GM23248 (cell line): ENCODE measurements at regions not wholly inside any gene's neighbourhood (a gene's known extent, or its start where the extent isn't known, plus 50 kb on each side); places are given as distances from the start of the nearest gene placed in this dataset.

Experiments used
- DNase-seq: peaks from one replicate; pipeline ENCODE4 v3.0.0-alpha.2; 2015
- H2AFZ ChIP-seq: fragments of 200-600 bp; sonication (generic); 2 replicates; pipeline ENCODE4 v1.6.1; 2016; ENCODE audit warnings: antibody characterized with exemption
- H3F3A ChIP-seq: fragments of 200-600 bp; sonication (generic); 2 replicates; pipeline ENCODE4 v1.6.1; 2016; ENCODE audit warnings: mild to moderate bottlenecking, antibody characterized with exemption, mixed run types; ENCODE audit not compliant: insufficient read depth
- H3K27ac ChIP-seq: fragments of 200-600 bp; sonication (generic); 2 replicates; pipeline ENCODE4 v1.5.1; 2016; ENCODE audit warnings: mild to moderate bottlenecking
- H3K27me3 ChIP-seq: fragments of 200-600 bp; sonication (generic); replicated peaks from 2 replicates; pipeline ENCODE4 v1.6.1; 2016; ENCODE audit warnings: mild to moderate bottlenecking; ENCODE audit not compliant: insufficient read depth
- H3K36me3 ChIP-seq: fragments of 200-600 bp; sonication (generic); 2 replicates; pipeline ENCODE4 v1.6.1; 2016; ENCODE audit warnings: low read depth, mild to moderate bottlenecking
- H3K4me1 ChIP-seq: fragments of 200-600 bp; sonication (generic); 2 replicates; pipeline ENCODE4 v1.6.1; 2016; ENCODE audit warnings: mild to moderate bottlenecking; ENCODE audit not compliant: insufficient read depth
- H3K4me2 ChIP-seq: fragments of 200-600 bp; sonication (generic); one replicate; pipeline ENCODE4 v1.6.1; 2016; ENCODE audit warnings: mild to moderate bottlenecking; ENCODE audit not compliant: unreplicated experiment
- H3K4me3 ChIP-seq: fragments of 200-600 bp; sonication (generic); 2 replicates; pipeline ENCODE4 v1.5.1; 2016; ENCODE audit warnings: mild to moderate bottlenecking
- H3K79me2 ChIP-seq: fragments of 200-600 bp; sonication (generic); 2 replicates; pipeline ENCODE4 v1.6.1; 2016; ENCODE audit warnings: mild to moderate bottlenecking; ENCODE audit not compliant: insufficient read depth
- H3K9ac ChIP-seq: fragments of 200-600 bp; sonication (generic); 2 replicates; pipeline ENCODE4 v1.6.1; 2016; ENCODE audit warnings: mild to moderate bottlenecking
- H3K9me2 ChIP-seq: fragments of 200-600 bp; sonication (generic); 2 replicates; pipeline ENCODE4 v1.6.1; 2016; ENCODE audit warnings: mixed run types, mild to moderate bottlenecking, moderate library complexity; ENCODE audit not compliant: insufficient read depth
- H3K9me3 ChIP-seq: fragments of 200-600 bp; sonication (generic); one replicate; pipeline ENCODE4 v1.6.1; 2017; ENCODE audit warnings: low read depth
- H4K20me1 ChIP-seq: fragments of 200-600 bp; sonication (generic); 2 replicates; pipeline ENCODE4 v1.6.0; 2016; ENCODE audit not compliant: insufficient read depth
- EZH2 ChIP-seq: fragments of 200-600 bp; sonication (generic); IDR thresholded peaks from 2 replicates; pipeline ENCODE4 v1.6.1; 2018; ENCODE audit warnings: antibody characterized with exemption, mild to moderate bottlenecking; ENCODE audit not compliant: insufficient read depth, poor library complexity, severe bottlenecking
- EZH2phosphoT487 ChIP-seq: fragments of 200-600 bp; sonication (generic); IDR thresholded peaks from 2 replicates; pipeline ENCODE4 v1.6.1; 2018; ENCODE audit warnings: antibody characterized with exemption, moderate library complexity, mild to moderate bottlenecking, low read depth; ENCODE audit not compliant: insufficient read depth
- WGBS, 2 experiments: methylation state at CpG; one replicate each; pipeline ENCODE4 v1.1.6; 2015 to 2017; ENCODE audit warnings: low lambda C conversion rate in 2 of 2, low coverage in 1 of 2; ENCODE audit errors: missing lambda C conversion rate in 2 of 2; 5-methylcytosine and 5-hydroxymethylcytosine counted together
- in situ Hi-C: fragments of 300-500 bp; cut with MboI; formaldehyde crosslinking; loops from 2 replicates; pipeline ENCODE4 v1.15.0; 2020

- no peak for TF ChIP-seq EZH2
- TF ChIP-seq EZH2phosphoT487: no peak
- Histone ChIP-seq H3K9ac (no peak overlapping the region), H2AFZ (no peak overlapping the region), H3K4me3 (no peak overlapping the region), H3K4me2 (no peak overlapping the region), H3K9me3 (no peaks in the 10 kb centered on the region), H3K9me2 (no peaks in the 10 kb centered on the region), H3K79me2 (no peaks in the 10 kb centered on the region), H3F3A (no peaks in the 10 kb centered on the region), H4K20me1 (no peaks in the 10 kb centered on the region), H3K4me1 (no peaks in the 10 kb centered on the region), H3K27me3 (peaks cover 4% of the 10 kb centered on the region; the same call in 1 of the 2 replicates), H3K27ac (no peak overlapping the region), H3K36me3 (no peaks in the 10 kb centered on the region)
- no peak for DNase-seq
- in situ Hi-C loops: no loop called here
- 65 to 71% methylated on average over 4 of the region's 4 CpGs for WGBS, 2 experiments
Measured at GRCh38 chr4:38422850-38423249, 241.1 kb upstream of the KLF3 start.

GRCh38 chr4:38424151-38424871 lies 239.7 kb upstream of the KLF3 start:
- TF ChIP-seq EZH2: no peak
- TF ChIP-seq EZH2phosphoT487: no peak
- no peak overlapping the region for H3K27ac ChIP-seq
- H3K9me2 ChIP-seq: no peaks in the 10 kb centered on the region
- H3F3A ChIP-seq: no peaks in the 10 kb centered on the region
- H3K36me3 ChIP-seq: no peaks in the 10 kb centered on the region
- no peak overlapping the region for H3K4me3 ChIP-seq
- no peaks in the 10 kb centered on the region for H3K4me1 ChIP-seq
- in situ Hi-C loops: no loop called here
- H3K9me3 ChIP-seq: no peaks in the 10 kb centered on the region
- 32 to 50% methylated on average over 6 to 9 of the region's 9 CpGs for WGBS, 2 experiments
- DNase-seq: no peak
- H2AFZ ChIP-seq: no peak overlapping the region
- peaks cover 8% of the 10 kb centered on the region for H3K27me3 ChIP-seq
- H3K9ac ChIP-seq: no peak overlapping the region
- no peak overlapping the region for H3K4me2 ChIP-seq
- no peaks in the 10 kb centered on the region for H3K79me2 ChIP-seq
- no peaks in the 10 kb centered on the region for H4K20me1 ChIP-seq

DNA sequence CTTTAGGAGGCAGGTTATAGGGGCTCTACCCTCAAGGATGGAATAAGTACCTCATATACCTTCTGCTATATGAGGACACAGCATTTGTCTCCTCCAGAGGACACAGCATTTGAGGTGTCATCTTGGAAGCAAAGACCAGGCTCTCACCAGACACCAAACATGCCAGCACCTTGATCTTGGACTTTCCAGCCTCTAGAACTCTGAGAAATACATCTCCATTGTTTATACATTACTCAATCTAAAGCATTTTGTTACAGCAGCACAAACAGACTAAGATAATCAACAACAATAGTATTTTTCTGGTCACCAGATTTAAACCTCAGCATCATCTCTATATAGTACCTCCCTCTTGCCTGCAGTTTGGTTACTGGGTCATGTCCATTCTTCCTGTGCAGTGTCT lies 237.5 kb upstream of the KLF3 start:
- no peak overlapping the region for H3K9ac ChIP-seq
- no peak for DNase-seq
- no peaks in the 10 kb centered on the region for H3K79me2 ChIP-seq
- H4K20me1 ChIP-seq: no peaks in the 10 kb centered on the region
- H3K4me3 ChIP-seq: no peak overlapping the region
- no peak overlapping the region for H3K4me2 ChIP-seq
- H3K9me2 ChIP-seq: no peaks in the 10 kb centered on the region
- no peaks in the 10 kb centered on the region for H3K9me3 ChIP-seq
- no peak overlapping the region for H2AFZ ChIP-seq
- no peak overlapping the region for H3K27ac ChIP-seq
- in situ Hi-C loops: no loop called here
- H3F3A ChIP-seq: no peaks in the 10 kb centered on the region
- peaks cover 8% of the 10 kb centered on the region for H3K27me3 ChIP-seq
- TF ChIP-seq EZH2phosphoT487 (no peak), EZH2 (no peak)
- no peaks in the 10 kb centered on the region for H3K4me1 ChIP-seq
- H3K36me3 ChIP-seq: no peaks in the 10 kb centered on the region

- Histone ChIP-seq H3F3A (no peaks in the 10 kb centered on the region), H4K20me1 (no peaks in the 10 kb centered on the region), H3K9me3 (no peaks in the 10 kb centered on the region), H3K9me2 (no peaks in the 10 kb centered on the region), H3K27ac (no peak overlapping the region), H3K4me3 (no peak overlapping the region), H3K4me2 (no peak overlapping the region), H3K79me2 (no peaks in the 10 kb centered on the region), H3K36me3 (no peaks in the 10 kb centered on the region), H3K4me1 (no peaks in the 10 kb centered on the region), H3K9ac (no peak overlapping the region), H3K27me3 (peaks cover 6% of the 10 kb centered on the region), H2AFZ (no peak overlapping the region)
- 54 to 69% methylated on average over 2 of the region's 2 CpGs for WGBS, 2 experiments
- DNase-seq: no peak
- TF ChIP-seq EZH2phosphoT487 (no peak), EZH2 (no peak)
- in situ Hi-C loops: no loop called here
Measured at GRCh38 chr4:38430841-38431240, 233.2 kb upstream of the KLF3 start.
